Testis (tissue), 2 donors: ENCODE measurements at regions not wholly inside any gene's neighbourhood (a gene's known extent, or its start where the extent isn't known, plus 50 kb on each side); places are given as distances from the start of the nearest gene placed in this dataset.

Source experiments
- DNase-seq: peaks from one replicate; pipeline ENCODE4 v3.0.0-alpha.2; 2019
- H3K27ac ChIP-seq, 2 donors: fragments of 200-600 bp; sonication (generic); one replicate each; pipeline ENCODE4 v1.5.1; 2019
- H3K27me3 ChIP-seq: fragments of 200-600 bp; sonication (generic); one replicate; pipeline ENCODE4 v1.5.1; 2019
- H3K36me3 ChIP-seq: fragments of 200-600 bp; sonication (generic); one replicate; pipeline ENCODE4 v1.5.1; 2017; ENCODE audit warnings: low read depth; ENCODE audit errors: missing control alignments
- H3K4me1 ChIP-seq: fragments of 200-600 bp; sonication (generic); one replicate; pipeline ENCODE4 v1.5.1; 2019
- H3K4me3 ChIP-seq, 2 donors: fragments of 200-600 bp; sonication (generic); one replicate each; pipeline ENCODE4 v1.5.1; 2017 to 2019
- H3K9me3 ChIP-seq: fragments of 200-600 bp; sonication (generic); one replicate; pipeline ENCODE4 v1.5.1; 2017
- POLR2A ChIP-seq: fragments of 450-650 bp; IDR thresholded peaks from one replicate; pipeline ENCODE4 v1.6.1; 2017; ENCODE audit warnings: antibody characterized with exemption, mild to moderate bottlenecking, moderate library complexity
- WGBS, 2 donors: methylation state at CpG; one replicate each; pipeline ENCODE4 v1.1.5; 2018; 5-methylcytosine and 5-hydroxymethylcytosine counted together
- intact Hi-C: fragments of 100-400 bp; cut with DNase I; formaldehyde crosslinking; loops from one replicate; pipeline ENCODE4 v1.15.1; 2023; ENCODE audit warnings: low total_unique reads
- TF ChIP-seq, protein P1 (sequence below), 3 experiments: fragments of 450-650 bp in 2 of 3; fragments of 200-600 bp in 1 of 3; sonication (generic) in 1 of 3; IDR thresholded peaks; one replicate each; pipeline ENCODE4 v1.5.1; 2016 to 2019; ENCODE audit warnings: antibody characterized with exemption in 3 of 3, mild to moderate bottlenecking in 2 of 3, moderate library complexity in 1 of 3

DNA sequence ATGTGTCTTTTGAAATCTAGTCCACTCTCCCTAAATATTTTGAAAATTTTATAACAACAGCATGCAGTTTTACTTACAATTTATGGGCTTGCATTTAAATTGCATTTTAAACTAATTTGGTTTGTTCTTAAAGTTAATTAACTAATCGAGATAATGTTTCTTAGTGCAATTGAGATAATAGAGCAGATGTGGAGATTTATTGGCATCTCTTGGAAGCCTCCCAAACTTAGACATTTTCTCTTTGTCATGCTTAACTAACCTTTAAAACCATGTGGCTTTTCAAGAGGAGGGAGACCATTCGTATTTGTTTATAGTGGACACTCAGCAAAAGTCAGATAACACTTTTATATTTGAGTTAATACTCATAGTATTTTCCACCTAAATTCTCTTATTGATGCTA is 887.0 kb upstream of the CELF2 start:
- Histone ChIP-seq H3K4me3 (no peak overlapping the region), H3K4me1 (no peaks in the 10 kb centered on the region), H3K27me3 (no peaks in the 10 kb centered on the region), H3K9me3 (no peaks in the 10 kb centered on the region), H3K36me3 (no peaks in the 10 kb centered on the region), H3K27ac (no peak overlapping the region)
- intact Hi-C loops: no loop called here
- 61 to 69% methylated on average over 2 of the region's 2 CpGs for WGBS, 2 donors
- TF ChIP-seq, protein P1, sequence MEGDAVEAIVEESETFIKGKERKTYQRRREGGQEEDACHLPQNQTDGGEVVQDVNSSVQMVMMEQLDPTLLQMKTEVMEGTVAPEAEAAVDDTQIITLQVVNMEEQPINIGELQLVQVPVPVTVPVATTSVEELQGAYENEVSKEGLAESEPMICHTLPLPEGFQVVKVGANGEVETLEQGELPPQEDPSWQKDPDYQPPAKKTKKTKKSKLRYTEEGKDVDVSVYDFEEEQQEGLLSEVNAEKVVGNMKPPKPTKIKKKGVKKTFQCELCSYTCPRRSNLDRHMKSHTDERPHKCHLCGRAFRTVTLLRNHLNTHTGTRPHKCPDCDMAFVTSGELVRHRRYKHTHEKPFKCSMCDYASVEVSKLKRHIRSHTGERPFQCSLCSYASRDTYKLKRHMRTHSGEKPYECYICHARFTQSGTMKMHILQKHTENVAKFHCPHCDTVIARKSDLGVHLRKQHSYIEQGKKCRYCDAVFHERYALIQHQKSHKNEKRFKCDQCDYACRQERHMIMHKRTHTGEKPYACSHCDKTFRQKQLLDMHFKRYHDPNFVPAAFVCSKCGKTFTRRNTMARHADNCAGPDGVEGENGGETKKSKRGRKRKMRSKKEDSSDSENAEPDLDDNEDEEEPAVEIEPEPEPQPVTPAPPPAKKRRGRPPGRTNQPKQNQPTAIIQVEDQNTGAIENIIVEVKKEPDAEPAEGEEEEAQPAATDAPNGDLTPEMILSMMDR (IDR thresholded peaks at IDR 0.05): no peak
- no peak for TF ChIP-seq POLR2A
- DNase-seq: no peak

DNA sequence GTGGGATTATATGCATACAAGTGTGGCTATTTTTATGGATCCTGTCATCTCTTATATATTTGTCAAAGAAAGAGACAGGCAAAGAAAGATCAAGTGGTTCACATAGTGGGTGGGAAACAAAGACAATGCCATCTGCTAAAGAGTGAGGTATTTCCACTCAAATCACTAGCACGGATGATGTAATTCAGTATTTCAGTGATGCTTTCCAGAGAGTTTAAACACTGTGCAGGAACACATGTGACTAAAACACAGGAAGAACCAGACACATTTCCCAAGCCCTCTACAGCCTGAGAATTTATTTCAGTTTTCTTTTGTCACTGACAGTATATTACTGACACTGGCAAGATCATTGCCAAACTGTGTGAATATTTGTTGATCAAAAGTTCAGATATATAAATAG is 885.7 kb upstream of the CELF2 start:
- Histone ChIP-seq H3K27ac (no peak overlapping the region), H3K27me3 (no peaks in the 10 kb centered on the region), H3K36me3 (no peaks in the 10 kb centered on the region), H3K4me3 (no peak overlapping the region), H3K4me1 (no peaks in the 10 kb centered on the region), H3K9me3 (no peaks in the 10 kb centered on the region)
- DNase-seq: no peak
- TF ChIP-seq, protein P1 (IDR thresholded peaks at IDR 0.05): no peak
- no peak for TF ChIP-seq POLR2A
- WGBS, 2 donors: 69 to 88% methylated on average over 1 of the region's 1 CpG
- intact Hi-C loops: no loop called here

GRCh38 chr10:10133281-10133680 is 884.4 kb upstream of the CELF2 start:
- Histone ChIP-seq H3K9me3 (no peaks in the 10 kb centered on the region), H3K4me1 (no peaks in the 10 kb centered on the region), H3K4me3 (no peak overlapping the region), H3K36me3 (no peaks in the 10 kb centered on the region), H3K27ac (no peak overlapping the region), H3K27me3 (no peaks in the 10 kb centered on the region)
- WGBS, 2 donors: 76 to 90% methylated on average over 1 of the region's 1 CpG
- no peak for TF ChIP-seq POLR2A
- TF ChIP-seq, protein P1 (IDR thresholded peaks at IDR 0.05): no peak
- no peak for DNase-seq
- intact Hi-C loops: no loop called here

DNA sequence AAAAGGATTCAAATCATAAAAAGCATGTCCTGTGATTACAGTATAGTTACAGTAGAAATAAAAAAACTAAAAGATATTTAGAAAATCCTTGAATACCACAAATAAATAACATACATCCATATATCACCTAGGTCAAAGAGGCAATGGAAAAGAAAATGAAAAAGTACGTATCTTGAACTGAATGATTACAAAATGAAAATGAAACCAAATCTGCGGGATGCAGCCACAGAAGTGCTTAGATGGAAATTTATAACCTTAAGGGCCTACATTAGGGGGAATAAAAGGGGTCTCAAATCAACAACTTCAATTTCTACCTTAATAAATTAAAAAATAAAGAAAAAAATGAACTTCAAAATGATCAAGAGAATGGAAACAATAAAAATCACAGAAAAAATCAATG is 879.0 kb upstream of the CELF2 start:
- intact Hi-C loops: no loop called here
- H3K27ac ChIP-seq: no peak overlapping the region
- no peaks in the 10 kb centered on the region for H3K4me1 ChIP-seq
- TF ChIP-seq POLR2A: no peak
- TF ChIP-seq, protein P1 (IDR thresholded peaks at IDR 0.05): no peak
- no peaks in the 10 kb centered on the region for H3K9me3 ChIP-seq
- 51 to 56% methylated on average over 2 of the region's 2 CpGs for WGBS, 2 donors
- no peak overlapping the region for H3K4me3 ChIP-seq
- no peaks in the 10 kb centered on the region for H3K36me3 ChIP-seq
- H3K27me3 ChIP-seq: no peaks in the 10 kb centered on the region
- DNase-seq: no peak

- TF ChIP-seq, protein P1 (IDR thresholded peaks at IDR 0.05): no peak
- no peak for TF ChIP-seq POLR2A
- Histone ChIP-seq H3K36me3 (no peaks in the 10 kb centered on the region), H3K27ac (no peak overlapping the region), H3K27me3 (no peaks in the 10 kb centered on the region), H3K4me3 (no peak overlapping the region), H3K9me3 (no peaks in the 10 kb centered on the region), H3K4me1 (no peaks in the 10 kb centered on the region)
- WGBS, 2 donors: 92 to 93% methylated on average over 4 of the region's 4 CpGs
- DNase-seq: no peak
- intact Hi-C loops: no loop called here
These were observed 875.8 kb upstream of the CELF2 start for GRCh38 chr10:10141782-10142382.
